ENCODE measurements at regions not wholly inside any gene's neighbourhood (a gene's known extent, or its start where the extent isn't known, plus 50 kb on each side); places are given as distances from the start of the nearest gene placed in this dataset.

DNA sequence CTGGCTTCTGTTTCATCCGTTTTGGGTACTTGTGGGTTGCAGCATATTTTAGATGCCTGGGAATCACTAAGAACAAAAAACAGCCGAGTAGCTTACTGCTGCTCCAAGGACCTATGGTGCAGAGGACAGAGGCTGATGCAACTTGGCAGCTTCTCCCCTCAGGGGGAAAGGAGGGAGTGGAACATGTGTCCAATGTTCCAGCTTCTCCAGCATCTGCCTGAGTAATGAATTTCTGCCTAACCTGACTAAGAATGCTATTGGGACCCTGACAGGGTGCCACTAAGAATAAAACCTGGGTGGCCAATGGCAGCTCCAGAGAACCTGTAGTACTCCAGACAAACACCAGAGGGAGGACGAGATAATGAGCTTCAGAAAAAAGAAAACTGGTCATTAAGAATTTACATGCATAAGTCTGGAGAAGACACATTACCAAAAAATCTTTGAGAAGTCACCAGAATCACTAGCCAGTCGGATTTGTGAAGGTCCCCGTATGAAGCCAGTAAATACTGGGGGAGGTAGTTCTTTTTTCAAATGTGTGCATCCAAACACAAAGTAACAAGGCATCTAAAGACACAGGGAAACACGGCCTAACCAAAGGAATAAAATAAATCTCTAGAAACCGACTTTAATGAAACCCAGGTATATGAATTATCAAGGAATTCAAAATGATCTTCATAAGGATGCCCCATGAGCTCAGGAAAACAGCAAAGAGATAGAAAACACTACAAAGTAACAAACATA is 293.5 kb downstream of the HINT1 start:
- H3K36me3 ChIP-seq = no peaks in the 10 kb centered on the region
- no peak for TF ChIP-seq POLR2A (IDR thresholded peaks at IDR 0.05)
- TF ChIP-seq, protein P1, sequence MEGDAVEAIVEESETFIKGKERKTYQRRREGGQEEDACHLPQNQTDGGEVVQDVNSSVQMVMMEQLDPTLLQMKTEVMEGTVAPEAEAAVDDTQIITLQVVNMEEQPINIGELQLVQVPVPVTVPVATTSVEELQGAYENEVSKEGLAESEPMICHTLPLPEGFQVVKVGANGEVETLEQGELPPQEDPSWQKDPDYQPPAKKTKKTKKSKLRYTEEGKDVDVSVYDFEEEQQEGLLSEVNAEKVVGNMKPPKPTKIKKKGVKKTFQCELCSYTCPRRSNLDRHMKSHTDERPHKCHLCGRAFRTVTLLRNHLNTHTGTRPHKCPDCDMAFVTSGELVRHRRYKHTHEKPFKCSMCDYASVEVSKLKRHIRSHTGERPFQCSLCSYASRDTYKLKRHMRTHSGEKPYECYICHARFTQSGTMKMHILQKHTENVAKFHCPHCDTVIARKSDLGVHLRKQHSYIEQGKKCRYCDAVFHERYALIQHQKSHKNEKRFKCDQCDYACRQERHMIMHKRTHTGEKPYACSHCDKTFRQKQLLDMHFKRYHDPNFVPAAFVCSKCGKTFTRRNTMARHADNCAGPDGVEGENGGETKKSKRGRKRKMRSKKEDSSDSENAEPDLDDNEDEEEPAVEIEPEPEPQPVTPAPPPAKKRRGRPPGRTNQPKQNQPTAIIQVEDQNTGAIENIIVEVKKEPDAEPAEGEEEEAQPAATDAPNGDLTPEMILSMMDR (IDR thresholded peaks at IDR 0.05) = peak; percentile 62 to 67 (median 66)
- no peak overlapping the region for H3K27ac ChIP-seq
- H3K4me3 ChIP-seq = no peak overlapping the region
- WGBS (ENCODE audit: insufficient coverage, low coverage, low lambda C conversion rate, missing lambda C conversion rate) = 31% methylated on average over 7 of the region's 7 CpGs
- peak; percentile 71 to 76 (median 74) for ATAC-seq
- DNase-seq = no peak
- no peaks in the 10 kb centered on the region for H3K9me3 ChIP-seq
- H3K4me1 ChIP-seq = no peaks in the 10 kb centered on the region
- intact Hi-C loops (cut with DNase I) = no loop called here
- no peaks in the 10 kb centered on the region for H3K27me3 ChIP-seq

DNA sequence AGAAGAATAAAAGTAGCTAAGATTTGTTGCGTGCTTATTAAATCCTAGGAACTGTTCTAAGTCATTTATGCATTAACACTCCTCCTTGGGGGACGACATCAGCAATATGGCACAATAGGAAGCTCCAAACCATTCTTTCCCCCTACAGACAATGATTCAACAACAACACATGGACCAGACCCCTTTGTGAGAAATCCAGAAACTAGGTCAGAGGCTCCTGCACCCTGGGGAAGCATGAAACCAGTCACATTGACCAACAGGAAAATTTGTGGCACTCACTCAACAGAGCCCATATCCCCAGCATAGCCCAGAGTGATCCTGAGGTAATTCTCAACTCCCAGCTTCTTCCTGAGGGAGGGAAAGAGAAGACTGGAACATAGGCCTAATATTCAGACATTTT is 294.4 kb downstream of the HINT1 start:
- intact Hi-C loops (cut with DNase I) = no loop called here
- Histone ChIP-seq H3K27ac (no peak overlapping the region), H3K4me1 (no peaks in the 10 kb centered on the region), H3K9me3 (no peaks in the 10 kb centered on the region), H3K36me3 (no peaks in the 10 kb centered on the region), H3K27me3 (no peaks in the 10 kb centered on the region), H3K4me3 (no peak overlapping the region)
- 71% methylated on average over 2 of the region's 2 CpGs for WGBS (ENCODE audit: insufficient coverage, low coverage, low lambda C conversion rate, missing lambda C conversion rate)
- no peak for ATAC-seq
- TF ChIP-seq, protein P1 (IDR thresholded peaks at IDR 0.05) = no peak
- no peak for TF ChIP-seq POLR2A (IDR thresholded peaks at IDR 0.05)
- no peak for DNase-seq

DNA sequence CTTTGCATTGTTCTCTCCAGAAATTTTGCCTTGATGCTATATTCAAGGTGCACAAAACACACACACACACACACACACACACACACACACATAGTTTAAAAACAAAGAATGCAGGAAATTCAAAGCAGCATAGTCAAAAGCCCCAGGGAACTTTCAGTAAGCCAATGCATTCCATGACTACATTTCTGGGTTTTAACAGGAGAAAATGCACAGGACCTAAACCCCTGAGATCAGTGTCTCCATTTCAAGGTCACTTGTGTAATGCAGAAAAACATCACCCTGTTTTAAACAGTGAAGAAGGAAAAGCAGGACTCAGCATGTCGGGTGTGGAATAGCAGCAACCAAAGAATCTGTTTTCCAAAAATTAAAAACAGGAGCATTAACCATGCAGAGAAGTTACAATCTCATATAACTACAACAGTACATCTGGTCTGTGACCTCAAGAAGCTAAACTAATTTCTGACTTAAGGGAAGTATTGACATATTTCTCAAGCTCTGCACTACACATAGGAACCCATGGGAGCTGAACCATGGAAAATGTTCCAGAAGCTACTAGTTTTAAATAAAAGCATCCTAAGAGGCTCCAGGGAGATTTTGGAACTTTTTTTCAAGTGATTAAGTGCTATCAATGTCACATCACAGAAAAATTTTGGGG is 296.7 kb downstream of the HINT1 start:
- Histone ChIP-seq H3K27me3 (no peaks in the 10 kb centered on the region), H3K27ac (no peak overlapping the region), H3K36me3 (no peaks in the 10 kb centered on the region), H3K9me3 (no peaks in the 10 kb centered on the region), H3K4me1 (no peaks in the 10 kb centered on the region), H3K4me3 (no peak overlapping the region)
- 73% methylated on average over 1 of the region's 1 CpG for WGBS (ENCODE audit: insufficient coverage, low coverage, low lambda C conversion rate, missing lambda C conversion rate)
- TF ChIP-seq POLR2A (IDR thresholded peaks at IDR 0.05) = no peak
- TF ChIP-seq, protein P1 (IDR thresholded peaks at IDR 0.05) = no peak
- DNase-seq (no peak), ATAC-seq (no peak)
- intact Hi-C loops (cut with DNase I) = no loop called here

DNA sequence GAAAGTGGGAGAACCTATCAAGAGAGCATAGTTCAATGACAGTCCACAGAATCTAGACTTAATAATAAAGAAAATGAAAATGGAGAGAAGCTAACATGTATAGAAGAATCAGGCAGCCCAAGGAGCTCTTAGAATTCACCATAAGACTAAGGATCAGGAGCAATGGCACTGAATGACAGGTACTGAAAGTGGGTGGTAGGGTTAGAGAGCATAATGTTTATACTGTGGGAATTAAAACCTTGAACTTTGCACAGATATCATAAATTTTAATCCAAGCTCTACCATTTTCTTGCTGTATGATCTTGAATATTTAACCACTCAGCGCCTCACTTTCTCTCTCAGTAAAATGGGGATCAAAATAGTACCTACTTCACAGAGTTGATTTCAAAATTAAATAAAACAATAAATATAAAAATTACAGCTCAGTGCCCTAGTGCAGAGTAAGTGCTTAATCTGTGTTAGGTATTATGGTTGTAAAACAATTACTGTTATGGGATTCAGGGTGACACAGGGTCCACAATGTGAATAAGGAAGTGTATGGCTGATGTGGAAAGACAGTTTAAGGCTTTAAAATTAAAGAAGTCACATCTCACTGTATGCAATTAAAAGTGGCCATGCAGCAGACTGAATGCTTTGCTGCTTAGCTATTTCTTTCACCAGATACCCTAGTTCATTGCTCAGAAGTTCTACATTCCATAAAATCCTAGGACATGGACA is 319.8 kb downstream of the HINT1 start:
- Histone ChIP-seq H3K4me1 (no peaks in the 10 kb centered on the region), H3K27me3 (no peaks in the 10 kb centered on the region), H3K4me3 (no peak overlapping the region), H3K36me3 (no peaks in the 10 kb centered on the region), H3K9me3 (no peaks in the 10 kb centered on the region), H3K27ac (no peak overlapping the region)
- no peak for TF ChIP-seq POLR2A (IDR thresholded peaks at IDR 0.05)
- TF ChIP-seq, protein P1 (IDR thresholded peaks at IDR 0.05) = no peak
- ATAC-seq (no peak), DNase-seq (no peak)
- intact Hi-C loops (cut with DNase I) = no loop called here
- WGBS (ENCODE audit: insufficient coverage, low coverage, low lambda C conversion rate, missing lambda C conversion rate) = 33% methylated on average over 1 of the region's 1 CpG

Data from right lobe of liver (tissue), 6 donors.